DMS153 treated with DMSO at 0.1 percent for 48 hours (cell line): ENCODE measurements at regions not wholly inside any gene's neighbourhood (a gene's known extent, or its start where the extent isn't known, plus 50 kb on each side); places are given as distances from the start of the nearest gene placed in this dataset.
"Not testable (repeated sequence)": the region's sequence is repeated elsewhere in the genome, so short reads cannot be mapped to it uniquely, and the experiment has no call there.

Experiments used
- DNase-seq: peaks from one replicate; lab custom pipeline; 2025; ENCODE audit not compliant: unreplicated experiment; lab: John Stamatoyannopoulos, UW

DNA sequence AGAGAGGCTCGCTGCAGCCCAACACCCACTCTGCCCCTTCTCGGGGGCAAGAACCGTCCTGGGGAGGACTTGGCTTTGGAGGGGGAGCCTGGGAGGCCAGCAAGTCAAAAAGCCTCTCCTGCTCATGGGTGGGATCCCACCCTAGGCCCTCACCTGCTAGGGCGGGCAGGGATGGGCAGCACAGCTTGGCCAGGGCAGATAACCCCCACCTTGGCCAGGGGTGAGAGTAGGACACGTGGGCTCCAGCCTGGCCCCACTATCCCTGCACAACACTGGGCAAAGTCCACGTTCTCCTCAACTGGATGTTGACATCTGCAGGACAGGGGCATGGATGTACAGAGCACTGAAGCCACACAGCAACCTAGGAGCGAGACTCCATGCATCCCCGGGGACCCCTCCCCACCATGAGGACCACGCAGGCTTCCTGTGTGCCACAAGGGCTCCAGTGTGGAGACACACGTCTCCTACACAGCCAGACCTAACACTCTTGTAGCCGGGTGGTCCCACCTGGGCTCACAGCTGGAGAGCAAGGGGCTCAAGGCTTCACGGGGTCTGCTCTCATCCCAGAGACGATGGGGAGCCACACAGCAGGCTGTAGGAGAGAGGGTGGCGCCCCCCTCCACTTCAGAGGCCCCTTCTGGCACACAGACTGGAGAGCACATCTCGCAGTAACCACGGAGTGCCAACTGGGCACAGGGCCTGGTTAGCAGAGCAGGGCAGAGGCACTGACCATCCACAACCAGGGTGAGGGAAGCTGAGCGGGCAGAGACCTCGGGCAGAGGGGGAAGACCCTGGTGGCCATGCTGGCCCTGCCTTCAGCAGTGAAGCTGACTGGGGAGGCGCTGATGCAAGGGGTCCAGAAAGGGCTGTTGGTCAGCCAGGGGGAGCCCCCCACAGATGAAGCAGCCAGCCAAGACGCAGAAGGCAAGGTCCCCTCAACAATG lies 171.1 kb downstream of the CRYBB2 start:
- DNase-seq = no peak

- DNase-seq = no peak
These were observed 171.9 kb upstream of the GRK3 start for GRCh38 chr22:25392584-25392983.

- DNase-seq = no peak
These were observed 171.2 kb upstream of the GRK3 start for GRCh38 chr22:25393121-25393805.

DNA sequence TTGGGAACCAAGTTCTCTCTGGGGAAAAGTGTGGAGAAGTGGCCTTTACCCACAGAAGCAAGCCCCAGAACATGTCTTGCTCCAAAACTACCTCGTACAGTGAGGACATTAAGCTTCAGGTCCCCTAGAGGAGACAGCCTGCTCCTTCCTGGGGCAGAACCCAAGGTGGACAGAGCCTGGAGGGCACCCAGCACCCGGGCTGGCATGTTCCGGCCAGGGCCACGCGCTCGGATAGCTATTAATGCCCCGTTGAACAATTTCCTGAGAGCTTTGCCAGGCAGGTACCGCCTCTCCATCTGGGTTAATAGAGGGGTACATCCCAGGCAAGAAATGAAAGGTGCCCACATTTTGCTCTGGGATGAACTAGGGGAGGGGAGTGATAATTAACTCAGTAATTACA lies 169.0 kb upstream of the GRK3 start:
- DNase-seq = no peak

DNA sequence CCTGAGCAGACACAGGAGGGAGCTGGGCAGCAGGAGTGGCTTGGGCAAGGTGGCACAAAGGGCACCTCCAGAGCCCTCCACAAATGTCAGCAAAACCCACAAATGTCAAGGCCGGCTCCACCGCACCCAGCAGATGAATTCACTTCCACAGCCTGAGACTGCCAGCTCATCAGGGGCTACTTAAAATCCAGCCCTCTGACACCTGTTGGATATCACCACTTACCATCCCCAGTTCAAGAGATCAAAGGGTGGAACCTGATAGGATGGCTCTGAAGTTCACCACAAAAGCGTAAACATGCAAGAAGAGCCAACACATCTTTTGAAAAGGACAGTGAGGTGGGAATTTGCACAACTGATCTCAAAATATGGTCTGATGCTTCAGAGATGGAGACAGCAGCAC lies 168.6 kb upstream of the GRK3 start:
- no peak for DNase-seq

GRCh38 chr22:25396615-25397200 lies 167.8 kb upstream of the GRK3 start:
- DNase-seq = no peak

DNA sequence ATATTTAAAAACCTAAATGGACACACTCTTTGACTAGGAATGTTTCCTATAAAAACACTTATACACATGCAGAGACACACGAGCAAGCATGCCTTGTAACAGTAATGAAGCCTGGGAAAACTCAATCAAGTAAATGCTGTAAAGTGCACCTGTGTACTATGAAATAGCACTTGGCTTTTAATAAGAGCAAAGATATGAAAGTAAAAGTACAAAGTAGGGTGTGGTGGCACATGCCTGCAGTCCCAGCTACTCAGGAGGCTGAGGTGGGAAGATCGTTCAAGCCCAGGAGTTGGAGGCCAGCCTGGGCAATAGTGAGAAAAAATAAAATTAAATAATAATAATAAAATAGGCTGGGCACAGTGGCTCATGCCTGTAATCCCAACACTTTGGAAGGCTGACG lies 166.9 kb upstream of the GRK3 start:
- DNase-seq = no peak

DNA sequence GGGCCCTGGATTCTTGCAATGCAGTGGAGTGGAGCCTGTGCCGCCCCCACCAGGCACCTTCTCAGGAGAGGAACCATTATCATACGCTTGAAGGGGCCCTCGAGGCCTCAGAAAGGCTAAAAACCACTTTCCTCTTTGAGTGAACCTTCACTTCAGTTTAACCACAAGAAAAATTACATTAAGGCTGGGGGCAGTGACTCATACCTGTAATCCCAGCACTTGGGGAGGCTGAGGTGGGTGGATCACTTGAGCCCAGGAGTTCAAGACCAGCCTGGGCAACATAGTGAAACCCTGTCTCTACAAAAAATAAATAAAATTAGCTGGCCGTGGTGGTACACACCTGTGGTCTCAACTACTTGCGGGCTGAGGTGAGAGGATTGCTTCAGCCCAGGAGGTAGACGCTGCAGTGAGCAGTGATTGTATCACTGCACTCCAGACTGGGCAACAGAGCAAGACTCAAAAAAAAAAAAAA lies 165.8 kb upstream of the GRK3 start:
- DNase-seq = not testable (repeated sequence)

- DNase-seq = no peak
These were observed 164.8 kb upstream of the GRK3 start for GRCh38 chr22:25399649-25400151.

DNA sequence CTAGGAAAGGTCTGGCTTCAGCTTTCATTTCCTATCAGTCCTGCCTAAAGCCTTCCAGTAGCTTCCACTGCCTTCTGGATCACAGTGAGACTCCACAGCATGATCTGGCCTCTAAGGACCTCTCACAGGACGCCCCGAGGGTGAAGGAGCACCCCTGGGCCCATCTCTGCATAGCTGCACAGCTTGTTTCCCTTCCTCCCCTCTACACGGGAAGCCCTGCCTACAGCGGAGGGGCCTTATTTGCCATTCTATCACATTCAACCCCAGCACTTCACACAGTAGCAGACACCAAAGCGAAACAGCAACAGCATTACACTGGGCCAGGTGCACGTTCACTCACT lies 162.3 kb upstream of the GRK3 start:
- DNase-seq = no peak

DNA sequence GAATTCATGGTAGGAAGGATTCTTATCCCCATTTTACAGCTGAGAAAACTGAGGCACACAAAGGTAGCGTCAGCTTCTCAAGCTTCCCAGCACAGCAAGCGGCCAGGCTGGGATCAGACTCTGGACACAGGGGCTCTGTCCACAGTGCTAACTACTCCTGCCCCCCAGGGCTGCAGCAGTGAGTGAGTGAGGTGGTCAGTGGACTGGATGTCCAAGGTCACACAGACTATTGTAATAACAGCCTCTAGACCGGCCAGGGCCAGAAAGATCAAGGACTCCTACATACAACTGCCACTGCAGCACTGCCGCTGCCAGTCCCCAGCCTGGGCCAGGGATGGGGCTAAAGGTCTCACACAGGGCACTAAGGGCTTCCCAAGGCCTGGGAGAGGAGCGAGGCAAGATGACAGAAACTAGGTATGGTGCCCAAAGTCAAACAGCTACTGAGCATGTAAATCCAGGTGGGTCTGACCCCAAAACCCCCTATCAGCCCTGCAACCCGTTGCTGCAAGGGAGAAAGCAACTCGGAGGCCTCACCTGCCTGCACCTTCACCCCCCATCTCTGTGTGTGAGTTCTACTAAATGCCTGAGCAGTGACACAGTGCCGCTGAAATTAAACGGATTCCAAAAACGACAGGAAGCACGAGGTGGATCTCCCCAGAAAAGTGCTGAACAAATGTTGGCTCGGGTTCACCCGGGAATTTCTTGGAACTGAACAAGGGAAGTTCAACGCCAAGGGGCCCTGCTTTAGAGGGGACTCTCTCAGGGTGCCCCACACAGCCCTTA lies 161.8 kb upstream of the GRK3 start:
- no peak for DNase-seq

- DNase-seq = peak; percentile 7
These were observed 161.1 kb upstream of the GRK3 start for GRCh38 chr22:25403284-25403810.

DNA sequence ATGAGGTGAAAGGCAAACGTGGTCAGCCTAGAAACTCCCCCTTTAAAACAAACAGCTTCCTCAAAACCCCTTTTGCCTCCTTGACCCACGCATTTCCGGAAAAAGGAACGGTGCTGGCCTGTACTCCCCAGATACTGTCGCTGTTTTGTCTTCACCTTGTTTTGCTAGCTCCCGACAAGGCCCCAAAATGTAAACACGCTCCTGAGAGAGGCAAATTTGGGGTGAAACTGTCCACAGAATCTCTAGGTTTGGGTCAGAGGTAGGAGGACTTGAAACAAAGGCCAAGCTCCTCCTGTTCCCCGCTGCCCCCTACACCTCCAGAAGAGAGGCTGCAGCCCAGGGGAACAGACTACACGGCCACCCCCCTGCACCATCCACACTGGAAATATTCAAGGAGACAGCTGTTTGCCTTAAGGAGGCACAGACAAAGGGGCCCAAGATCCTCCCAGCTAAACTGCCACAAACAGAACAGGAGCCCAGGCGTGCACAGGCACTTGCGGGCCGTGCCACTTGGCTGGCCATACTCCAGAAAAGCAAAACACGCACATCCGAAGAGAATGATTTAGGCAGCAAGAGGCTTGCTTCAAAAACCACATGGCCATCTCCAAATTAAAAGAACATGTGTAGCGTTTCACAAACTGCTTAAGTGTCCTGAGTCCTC lies 160.5 kb upstream of the GRK3 start:
- no peak for DNase-seq

- DNase-seq = no peak
These were observed 159.9 kb upstream of the GRK3 start for GRCh38 chr22:25404556-25404927.

- DNase-seq = peak; percentile 29
These were observed 159.3 kb upstream of the GRK3 start for GRCh38 chr22:25404928-25405816.

DNA sequence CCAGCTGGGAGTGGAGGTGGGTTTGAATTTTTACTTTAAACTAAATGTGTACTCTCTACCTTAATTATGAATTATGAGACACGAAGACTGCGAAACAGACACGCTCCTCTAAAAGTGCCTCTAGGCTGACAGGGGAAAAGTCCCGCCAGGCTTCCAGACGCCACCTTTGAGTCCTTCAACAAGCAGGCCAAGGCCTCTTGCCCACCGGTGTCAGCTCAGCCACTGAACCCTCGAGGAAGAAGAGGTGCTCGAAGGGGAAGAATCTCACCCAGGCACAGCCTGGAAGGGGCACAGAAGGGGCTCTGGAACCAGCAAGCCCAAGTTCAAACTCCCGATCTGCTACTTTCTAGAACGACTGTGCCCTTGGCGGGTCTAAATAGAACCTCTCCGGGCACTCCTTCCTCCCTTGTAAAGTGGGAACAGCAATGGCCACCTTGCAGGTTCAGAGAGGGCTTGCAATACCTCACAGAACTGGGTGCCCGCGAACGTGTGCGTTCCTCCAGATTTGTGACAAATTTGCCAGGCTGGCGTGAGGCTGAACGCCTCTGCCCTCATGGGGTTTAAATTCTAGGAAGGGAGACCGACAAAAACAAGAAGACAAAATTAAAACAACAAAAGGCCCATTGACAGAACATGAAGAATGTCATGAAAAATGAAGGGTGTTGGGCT lies 158.5 kb upstream of the GRK3 start:
- no peak for DNase-seq

DNA sequence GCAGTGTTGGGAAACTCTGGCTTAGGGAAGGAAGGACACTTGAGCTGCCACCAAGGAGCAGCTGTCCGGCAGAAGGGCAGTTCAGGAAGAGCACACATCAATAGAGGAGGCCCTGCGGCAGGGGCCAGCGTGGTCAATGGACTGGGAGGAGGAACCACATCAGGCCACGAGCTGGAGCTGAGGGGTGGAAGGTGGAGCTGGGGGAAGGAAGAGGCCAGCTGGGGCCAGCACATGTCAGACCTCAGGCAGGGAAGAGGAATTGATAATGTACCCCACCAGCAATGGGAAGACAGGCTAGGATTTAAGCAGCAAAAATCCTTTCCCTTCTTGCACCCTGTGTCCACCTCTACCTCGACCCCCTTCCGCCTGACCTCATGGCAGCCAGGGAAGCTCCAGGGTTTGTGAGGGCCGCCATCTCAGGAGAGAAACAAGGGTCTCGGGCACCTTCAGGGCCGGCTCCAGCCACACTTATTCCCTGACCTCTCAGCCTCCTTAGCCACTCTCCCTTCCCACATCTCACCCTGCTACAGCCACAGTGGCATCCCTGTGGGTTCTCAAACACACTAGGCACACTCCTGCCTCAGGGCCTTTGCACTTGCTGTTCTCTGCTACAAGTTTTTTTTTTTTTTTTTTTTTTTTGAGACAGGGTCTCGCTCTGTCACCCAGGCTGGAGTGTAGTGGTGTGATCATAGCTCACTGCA lies 157.8 kb upstream of the GRK3 start:
- DNase-seq = no peak

DNA sequence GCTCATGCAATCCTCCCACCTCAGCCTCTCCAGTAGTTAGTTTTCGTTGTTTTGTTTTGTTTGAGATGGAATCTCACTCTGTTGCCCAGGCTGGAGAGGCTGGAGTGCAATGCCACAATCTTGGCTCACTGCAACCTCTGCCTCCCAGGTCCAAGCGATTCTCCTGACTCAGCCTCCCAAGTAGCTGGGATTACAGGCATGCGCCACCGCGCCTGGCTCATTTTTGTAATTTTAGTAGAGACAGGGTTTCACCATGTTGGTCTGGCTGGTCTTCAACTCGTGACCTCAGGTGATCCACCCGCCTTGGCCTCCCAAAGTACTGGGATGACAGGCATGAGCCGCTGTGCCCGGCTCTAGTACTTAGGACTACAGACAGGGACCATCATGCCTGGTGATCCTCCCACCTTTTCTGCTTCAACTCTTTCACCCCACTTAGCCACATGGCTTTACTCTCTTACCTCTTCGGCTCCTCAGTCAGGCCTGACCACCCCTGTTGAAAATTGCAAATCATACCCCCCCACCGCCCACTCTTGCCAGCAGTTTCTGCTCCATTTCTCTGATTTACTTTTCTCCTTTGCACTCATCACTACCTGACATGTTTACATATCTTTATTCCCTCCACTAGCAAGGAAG lies 157.1 kb upstream of the GRK3 start:
- no peak for DNase-seq
